PC-9 (cell line): ENCODE measurements at regions not wholly inside any gene's neighbourhood (a gene's known extent, or its start where the extent isn't known, plus 50 kb on each side); places are given as distances from the start of the nearest gene placed in this dataset.

Source experiments
- BruUV-seq: library from RNA; stranded (reverse); fragments of 400-500 nt; replicated peaks from 2 replicates; lab custom pipeline; 2021; lab: Mats Ljungman, UMichigan
- CTCF ChIA-PET: fragments of 300-600 bp; sonication (Branson Sonifier 250); formaldehyde crosslinking; loops from one replicate; lab custom pipeline; 2022; ENCODE audit warnings: antibody characterized with exemption; lab: Charles Lee
- POLR2A ChIA-PET: fragments of 300-600 bp; sonication (Branson Sonifier 250); formaldehyde crosslinking; loops from one replicate; lab custom pipeline; 2022; ENCODE audit warnings: antibody characterized with exemption; ENCODE audit not compliant: unreplicated experiment; lab: Charles Lee
- DNase-seq, 2 experiments: peaks; one replicate each; pipeline versions ENCODE4 v3.0.0 to v3.0.0-alpha.2; 2015 to 2022; ENCODE audit warnings: mixed read lengths in 1 of 2
- H2AFZ ChIP-seq: fragments of 200-600 bp; sonication (generic); 2 replicates; pipeline ENCODE4 v1.8.1; 2017; ENCODE audit warnings: antibody characterized with exemption
- H3F3A ChIP-seq: fragments of 200-600 bp; sonication (generic); 2 replicates; pipeline ENCODE4 v1.8.1; 2017; ENCODE audit warnings: antibody characterized with exemption, mild to moderate bottlenecking, low read depth; ENCODE audit not compliant: insufficient read depth
- H3K27ac ChIP-seq: fragments of 200-600 bp; sonication (generic); 2 replicates; pipeline ENCODE4 v1.6.1; 2016; ENCODE audit warnings: mixed run types
- H3K27me3 ChIP-seq: fragments of 200-600 bp; sonication (generic); 2 replicates; pipeline ENCODE4 v1.6.1; 2016; ENCODE audit warnings: low read depth, mixed run types; ENCODE audit not compliant: insufficient read depth
- H3K36me3 ChIP-seq: fragments of 200-600 bp; sonication (generic); 2 replicates; pipeline ENCODE4 v1.6.1; 2016; ENCODE audit warnings: low read depth, mixed run types
- H3K4me1 ChIP-seq: fragments of 200-600 bp; sonication (generic); replicated peaks from 2 replicates; pipeline ENCODE4 v1.6.1; 2016; ENCODE audit warnings: mixed run types; ENCODE audit not compliant: insufficient read depth
- H3K4me2 ChIP-seq: fragments of 200-600 bp; sonication (generic); 2 replicates; pipeline ENCODE4 v1.6.1; 2017; ENCODE audit warnings: mixed run types
- H3K4me3 ChIP-seq: fragments of 200-600 bp; sonication (generic); 2 replicates; pipeline ENCODE4 v1.6.1; 2016; ENCODE audit warnings: mixed run types
- H3K79me2 ChIP-seq: fragments of 200-600 bp; sonication (generic); 2 replicates; pipeline ENCODE4 v1.6.1; 2017; ENCODE audit warnings: low read depth, mixed run types
- H3K9me2 ChIP-seq: fragments of 200-600 bp; sonication (generic); 2 replicates; pipeline ENCODE4 v1.8.1; 2017; ENCODE audit warnings: mild to moderate bottlenecking; ENCODE audit not compliant: insufficient read depth
- H3K9me3 ChIP-seq: fragments of 200-600 bp; sonication (generic); 2 replicates; pipeline ENCODE4 v1.8.1; 2016; ENCODE audit warnings: low read depth; ENCODE audit not compliant: insufficient read depth
- H4K20me1 ChIP-seq: fragments of 200-600 bp; sonication (generic); 2 replicates; pipeline ENCODE4 v1.8.1; 2017; ENCODE audit not compliant: insufficient read depth
- EZH2 ChIP-seq: fragments of 200-600 bp; sonication (generic); IDR thresholded peaks from 2 replicates; pipeline ENCODE4 v1.8.0; 2017; ENCODE audit warnings: antibody characterized with exemption, low read depth
- intact Hi-C: fragments of 100-400 bp; cut with micrococcal nuclease; formaldehyde crosslinking; loops from one replicate; pipeline ENCODE4 v1.10.0; 2022; ENCODE audit not compliant: unreplicated experiment
- TF ChIP-seq, protein P1 (sequence below): fragments of 200-600 bp; sonication (generic); conservative IDR thresholded peaks from 2 replicates; pipeline ENCODE4 v1.6.1; 2017; ENCODE audit warnings: mixed run types, antibody characterized with exemption, mild to moderate bottlenecking, moderate library complexity

GRCh38 chr1:173103006-173103405, 52.3 kb upstream of the TNFSF18 start:
- Histone ChIP-seq H3K4me1 (no peaks in the 10 kb centered on the region), H3K4me3 (no peak overlapping the region), H4K20me1 (no peaks in the 10 kb centered on the region), H3K27me3 (no peaks in the 10 kb centered on the region), H3F3A (no peaks in the 10 kb centered on the region), H3K4me2 (no peak overlapping the region), H3K27ac (no peak overlapping the region), H3K79me2 (no peaks in the 10 kb centered on the region), H3K36me3 (no peaks in the 10 kb centered on the region), H2AFZ (no peak overlapping the region), H3K9me3 (peaks cover 15% of the 10 kb centered on the region), H3K9me2 (no peaks in the 10 kb centered on the region)
- no TSS peak for BruUV-seq
- CTCF ChIA-PET, result no interaction called here
- no peak for DNase-seq
- POLR2A ChIA-PET, result no interaction called here
- intact Hi-C loops, result no loop called here
- TF ChIP-seq EZH2, result no peak
- TF ChIP-seq, protein P1, sequence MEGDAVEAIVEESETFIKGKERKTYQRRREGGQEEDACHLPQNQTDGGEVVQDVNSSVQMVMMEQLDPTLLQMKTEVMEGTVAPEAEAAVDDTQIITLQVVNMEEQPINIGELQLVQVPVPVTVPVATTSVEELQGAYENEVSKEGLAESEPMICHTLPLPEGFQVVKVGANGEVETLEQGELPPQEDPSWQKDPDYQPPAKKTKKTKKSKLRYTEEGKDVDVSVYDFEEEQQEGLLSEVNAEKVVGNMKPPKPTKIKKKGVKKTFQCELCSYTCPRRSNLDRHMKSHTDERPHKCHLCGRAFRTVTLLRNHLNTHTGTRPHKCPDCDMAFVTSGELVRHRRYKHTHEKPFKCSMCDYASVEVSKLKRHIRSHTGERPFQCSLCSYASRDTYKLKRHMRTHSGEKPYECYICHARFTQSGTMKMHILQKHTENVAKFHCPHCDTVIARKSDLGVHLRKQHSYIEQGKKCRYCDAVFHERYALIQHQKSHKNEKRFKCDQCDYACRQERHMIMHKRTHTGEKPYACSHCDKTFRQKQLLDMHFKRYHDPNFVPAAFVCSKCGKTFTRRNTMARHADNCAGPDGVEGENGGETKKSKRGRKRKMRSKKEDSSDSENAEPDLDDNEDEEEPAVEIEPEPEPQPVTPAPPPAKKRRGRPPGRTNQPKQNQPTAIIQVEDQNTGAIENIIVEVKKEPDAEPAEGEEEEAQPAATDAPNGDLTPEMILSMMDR, result no peak

DNA sequence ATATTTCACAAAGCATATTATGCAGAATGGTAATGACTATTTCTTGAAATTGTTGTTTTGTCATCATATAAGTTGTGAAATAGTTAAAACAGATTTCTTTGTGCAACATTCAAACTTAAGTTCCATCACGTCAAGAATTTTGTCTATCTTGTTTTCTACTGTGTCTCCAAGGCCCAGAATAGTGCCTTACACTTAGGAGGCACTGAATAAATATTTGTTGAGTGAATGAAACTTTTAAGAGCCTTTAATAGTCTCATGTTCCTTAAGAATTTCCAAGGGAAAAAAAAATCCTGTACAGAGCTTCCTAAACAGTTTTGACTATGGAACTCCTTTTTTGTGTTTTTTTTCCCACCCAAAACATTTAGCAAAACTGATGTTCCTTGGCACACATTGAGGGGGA, 50.8 kb upstream of the TNFSF18 start:
- TF ChIP-seq, protein P1, result no peak
- no peak for TF ChIP-seq EZH2
- no peaks in the 10 kb centered on the region for H4K20me1 ChIP-seq
- no peaks in the 10 kb centered on the region for H3K36me3 ChIP-seq
- intact Hi-C loops, result no loop called here
- H3K4me1 ChIP-seq, result no peaks in the 10 kb centered on the region
- ChIA-PET POLR2A (interaction anchor here (0.6 kb wide), 1 partner anchor 972 kb away, joined by 3 read pairs; no protein-coding TSS in a partner anchor), CTCF (no interaction called here)
- H3F3A ChIP-seq, result no peaks in the 10 kb centered on the region
- no peaks in the 10 kb centered on the region for H3K27me3 ChIP-seq
- H3K9me2 ChIP-seq, result no peaks in the 10 kb centered on the region
- no peak overlapping the region for H3K27ac ChIP-seq
- H3K4me2 ChIP-seq, result no peak overlapping the region
- no peak for DNase-seq
- no peak overlapping the region for H2AFZ ChIP-seq
- no TSS peak for BruUV-seq
- peaks cover 11% of the 10 kb centered on the region; the same call in 1 of the 2 replicates for H3K9me3 ChIP-seq
- H3K4me3 ChIP-seq, result no peak overlapping the region
- H3K79me2 ChIP-seq, result no peaks in the 10 kb centered on the region

DNA sequence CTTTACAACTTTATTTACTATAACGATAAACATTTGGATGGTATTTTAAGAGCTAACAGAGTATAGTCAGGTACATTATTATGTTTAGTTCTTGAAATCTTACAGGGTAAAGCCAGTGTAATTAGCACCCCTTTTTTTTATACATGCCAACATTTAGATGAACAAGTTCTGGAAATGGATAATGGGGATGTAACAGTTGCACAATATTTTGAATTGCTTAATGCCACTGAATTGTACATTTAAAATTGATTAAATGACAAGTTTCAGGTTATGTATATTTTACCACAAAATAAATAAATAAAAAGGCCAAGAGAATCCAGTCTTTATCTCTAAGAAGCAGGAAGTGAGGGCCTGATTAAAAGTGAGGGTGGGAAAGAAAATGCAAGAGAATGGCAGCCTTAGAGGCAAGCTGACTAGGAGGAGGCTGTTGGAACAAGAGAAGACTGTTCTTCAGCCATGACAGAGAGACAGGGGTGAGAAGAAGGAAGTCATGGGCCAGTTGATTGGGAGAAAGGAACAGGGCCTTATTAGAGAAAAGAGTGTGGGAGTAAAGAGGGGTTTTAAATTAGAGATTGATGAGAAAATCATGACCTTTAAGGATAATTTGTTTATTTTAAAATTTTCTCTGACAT, 49.9 kb upstream of the TNFSF18 start:
- DNase-seq, result no peak
- CTCF ChIA-PET, result no interaction called here
- no peaks in the 10 kb centered on the region for H3K27me3 ChIP-seq

More for the DNA sequence above, 49.9 kb upstream of the TNFSF18 start:
- TF ChIP-seq EZH2, result no peak
- TF ChIP-seq, protein P1, result no peak
- Histone ChIP-seq H2AFZ (no peak overlapping the region), H3F3A (no peaks in the 10 kb centered on the region), H3K4me3 (no peak overlapping the region), H4K20me1 (no peaks in the 10 kb centered on the region), H3K4me1 (no peaks in the 10 kb centered on the region), H3K36me3 (no peaks in the 10 kb centered on the region), H3K9me3 (peaks cover 11% of the 10 kb centered on the region; the same call in 1 of the 2 replicates), H3K27ac (no peak overlapping the region), H3K9me2 (no peaks in the 10 kb centered on the region), H3K79me2 (no peaks in the 10 kb centered on the region), H3K4me2 (no peak overlapping the region)
- intact Hi-C loops, result no loop called here
- POLR2A ChIA-PET, result interaction anchor here (0.7 kb wide), 1 partner anchor 546 kb away, joined by 3 read pairs; no protein-coding TSS in a partner anchor
- BruUV-seq, result no TSS peak
